Activated naive CD4-positive, alpha-beta T cell treated with anti-CD3 and anti-CD28 coated beads for 36 hours (primary cell): ENCODE measurements at regions not wholly inside any gene's neighbourhood (a gene's known extent, or its start where the extent isn't known, plus 50 kb on each side); places are given as distances from the start of the nearest gene placed in this dataset.

Experiments
- CTCF ChIA-PET: fragments of 350-600 bp; sonication (Branson Sonifier 250); formaldehyde crosslinking; loops from one replicate; lab custom pipeline; 2021; ENCODE audit warnings: antibody characterized with exemption; lab: Charles Lee
- DNase-seq: peaks from one replicate; pipeline ENCODE4 v3.0.0-alpha.2; 2020
- H3K27ac Mint-ChIP-seq: one replicate; pipeline ENCODE4 v1.8.0; 2021; ENCODE audit warnings: mild to moderate bottlenecking, mixed read lengths
- H3K27me3 Mint-ChIP-seq: one replicate; pipeline ENCODE4 v1.8.0; 2021; ENCODE audit warnings: low read depth, mixed read lengths
- H3K36me3 Mint-ChIP-seq: one replicate; pipeline ENCODE4 v1.8.0; 2021; ENCODE audit warnings: low read depth, mixed read lengths
- H3K4me1 Mint-ChIP-seq: one replicate; pipeline ENCODE4 v1.8.0; 2021; ENCODE audit warnings: low read depth, mixed read lengths
- H3K4me3 Mint-ChIP-seq: one replicate; pipeline ENCODE4 v1.8.0; 2021; ENCODE audit warnings: mild to moderate bottlenecking, moderate library complexity, mixed read lengths
- H3K9me3 Mint-ChIP-seq: one replicate; pipeline ENCODE4 v1.8.0; 2021; ENCODE audit warnings: mixed read lengths
- intact Hi-C: fragments of 100-400 bp; cut with micrococcal nuclease; formaldehyde crosslinking; loops from one replicate; pipeline ENCODE4 v1.15.1; 2023

GRCh38 chr9:126081746-126082145, 244.9 kb upstream of the MVB12B start:
- H3K27me3 Mint-ChIP-seq, result peaks cover 5% of the 10 kb centered on the region
- peaks cover 11% of the 10 kb centered on the region for H3K4me1 Mint-ChIP-seq

DNA sequence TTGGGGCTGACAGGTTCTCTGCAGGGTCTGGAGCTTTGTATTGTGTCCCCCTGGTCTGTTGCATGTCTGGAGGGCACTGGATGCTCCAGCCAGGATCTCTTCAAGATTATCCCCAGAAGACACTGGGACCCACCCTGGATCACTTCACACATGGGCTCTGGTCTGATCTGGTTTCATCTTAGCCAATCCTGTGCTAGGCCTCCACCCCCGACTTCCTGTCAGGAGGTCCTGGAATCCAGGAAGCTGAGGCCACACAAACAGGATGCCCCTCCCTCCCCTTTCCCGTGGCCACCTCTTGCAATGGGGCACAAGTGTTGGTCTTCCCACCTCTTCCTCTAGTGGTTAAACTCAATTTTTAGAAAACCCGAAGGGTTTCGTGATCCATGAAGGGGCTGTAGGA, 242.6 kb upstream of the MVB12B start:
- intact Hi-C loops, result no loop called here
- CTCF ChIA-PET, result no interaction called here
- H3K36me3 Mint-ChIP-seq, result no peaks in the 10 kb centered on the region
- no peak for DNase-seq
- H3K4me1 Mint-ChIP-seq, result peaks cover 11% of the 10 kb centered on the region
- no peaks in the 10 kb centered on the region for H3K9me3 Mint-ChIP-seq
- H3K27ac Mint-ChIP-seq, result no peak overlapping the region
- H3K27me3 Mint-ChIP-seq, result peaks cover 5% of the 10 kb centered on the region
- H3K4me3 Mint-ChIP-seq, result no peak overlapping the region

More at GRCh38 chr9:126081746-126082145, 244.9 kb upstream of the MVB12B start:
- no peak for DNase-seq
- CTCF ChIA-PET, result no interaction called here
- Mint-ChIP-seq H3K36me3 (no peaks in the 10 kb centered on the region), H3K4me3 (no peak overlapping the region), H3K27ac (no peak overlapping the region), H3K9me3 (no peaks in the 10 kb centered on the region)
- intact Hi-C loops, result no loop called here

DNA sequence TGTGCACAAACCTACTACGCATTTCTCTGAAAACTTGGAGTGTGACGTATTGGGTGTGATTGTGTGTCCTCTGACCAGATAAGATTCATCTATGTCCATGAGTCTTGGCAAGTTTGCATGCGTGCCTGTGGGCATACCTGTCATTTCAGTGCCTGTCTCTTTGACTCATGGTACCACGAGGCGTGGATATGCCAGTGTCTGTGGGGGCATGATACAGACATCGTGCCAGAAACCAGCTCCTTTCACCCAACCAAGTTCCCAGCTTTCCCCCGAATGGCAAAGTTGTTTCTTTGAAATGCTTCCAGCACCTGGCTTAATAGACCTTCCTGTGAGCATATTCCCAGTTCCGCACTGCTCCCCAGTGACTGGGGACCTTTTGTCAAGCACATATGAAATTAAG, 241.9 kb upstream of the MVB12B start:
- Mint-ChIP-seq H3K36me3 (no peaks in the 10 kb centered on the region), H3K27ac (no peak overlapping the region), H3K9me3 (no peaks in the 10 kb centered on the region), H3K4me3 (no peak overlapping the region), H3K4me1 (peaks cover 11% of the 10 kb centered on the region), H3K27me3 (peaks cover 5% of the 10 kb centered on the region)
- no peak for DNase-seq
- CTCF ChIA-PET, result interaction anchor here (1.0 kb wide), 1 partner anchor 314 kb away, joined by 4 read pairs; no protein-coding TSS in a partner anchor
- intact Hi-C loops, result no loop called here

DNA sequence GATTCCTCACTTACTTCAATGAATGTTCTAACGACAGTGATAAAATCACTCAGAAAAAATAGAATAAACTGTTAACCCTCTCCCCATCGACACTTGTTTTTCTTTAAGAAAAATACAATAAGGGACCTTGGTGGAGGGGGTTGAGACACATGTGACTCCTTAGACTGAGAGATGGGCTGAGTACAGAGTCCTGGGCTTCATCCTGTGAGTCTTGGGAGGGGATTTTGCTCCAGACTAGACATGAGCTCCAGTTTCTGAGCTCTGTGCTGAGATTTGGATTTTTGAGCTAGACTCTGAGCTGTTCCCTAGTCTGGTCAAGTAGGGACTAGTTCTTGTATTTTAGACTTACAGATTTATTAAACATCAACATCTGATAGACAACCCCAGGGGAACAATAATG, 241.5 kb upstream of the MVB12B start:
- Mint-ChIP-seq H3K4me1 (peaks cover 11% of the 10 kb centered on the region), H3K36me3 (no peaks in the 10 kb centered on the region), H3K4me3 (no peak overlapping the region), H3K9me3 (no peaks in the 10 kb centered on the region), H3K27me3 (peaks cover 5% of the 10 kb centered on the region), H3K27ac (no peak overlapping the region)
- CTCF ChIA-PET, result interaction anchor here (1.0 kb wide), 1 partner anchor 314 kb away, joined by 4 read pairs; no protein-coding TSS in a partner anchor
- no peak for DNase-seq
- intact Hi-C loops, result no loop called here

DNA sequence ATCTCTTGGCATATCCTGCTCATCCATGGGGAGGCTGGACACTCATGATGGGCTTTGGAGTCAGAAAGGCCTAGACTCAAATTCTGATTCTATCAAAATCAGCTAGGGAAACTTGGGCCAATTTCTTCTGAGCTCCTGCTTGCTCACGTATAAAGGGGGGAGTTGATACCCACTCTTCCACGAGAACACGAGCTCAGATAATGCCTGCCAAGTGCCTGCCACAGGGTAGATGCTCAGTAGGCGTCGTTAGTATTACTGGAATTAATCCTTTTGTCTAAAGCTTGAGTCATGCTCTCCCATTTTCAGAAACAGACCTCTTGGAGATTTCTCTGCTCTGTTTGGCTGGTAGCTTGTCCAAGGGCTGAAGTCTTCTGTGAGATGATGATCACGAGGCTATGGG, 238.3 kb upstream of the MVB12B start:
- CTCF ChIA-PET, result no interaction called here
- peaks cover 5% of the 10 kb centered on the region for H3K27me3 Mint-ChIP-seq
- no peak overlapping the region for H3K27ac Mint-ChIP-seq
- peaks cover 10% of the 10 kb centered on the region for H3K4me1 Mint-ChIP-seq
- H3K36me3 Mint-ChIP-seq, result no peaks in the 10 kb centered on the region
- DNase-seq, result no peak
- H3K4me3 Mint-ChIP-seq, result no peak overlapping the region
- H3K9me3 Mint-ChIP-seq, result no peaks in the 10 kb centered on the region
- intact Hi-C loops, result no loop called here

GRCh38 chr9:126089789-126090188, 236.8 kb upstream of the MVB12B start:
- H3K27me3 Mint-ChIP-seq, result no peaks in the 10 kb centered on the region
- H3K4me1 Mint-ChIP-seq, result no peaks in the 10 kb centered on the region
- CTCF ChIA-PET, result no interaction called here
- no peaks in the 10 kb centered on the region for H3K36me3 Mint-ChIP-seq
- DNase-seq, result no peak
- H3K9me3 Mint-ChIP-seq, result no peaks in the 10 kb centered on the region
- intact Hi-C loops, result no loop called here
- no peak overlapping the region for H3K27ac Mint-ChIP-seq
- H3K4me3 Mint-ChIP-seq, result no peak overlapping the region

DNA sequence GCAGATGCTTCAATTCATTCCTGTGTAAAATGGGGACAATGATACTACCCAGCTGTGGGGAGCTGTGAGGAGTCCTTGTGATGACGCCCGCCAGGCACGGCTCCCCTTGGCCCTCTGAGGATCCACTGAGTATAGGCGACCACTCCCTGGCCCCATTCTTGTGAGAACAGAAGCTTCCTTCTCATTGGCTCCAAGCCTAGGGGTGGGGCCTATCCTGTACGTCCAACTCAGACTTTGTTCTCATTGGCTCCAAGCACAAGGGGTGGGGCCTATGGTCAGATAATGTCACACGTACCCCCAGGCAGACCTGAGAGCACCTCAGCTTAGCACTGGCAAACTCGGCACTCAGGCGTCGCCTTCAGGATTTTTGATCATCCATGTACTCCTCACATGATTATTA, 232.9 kb upstream of the MVB12B start:
- no peaks in the 10 kb centered on the region for H3K9me3 Mint-ChIP-seq
- H3K36me3 Mint-ChIP-seq, result no peaks in the 10 kb centered on the region
- peaks cover 3% of the 10 kb centered on the region for H3K27me3 Mint-ChIP-seq
- no peak for DNase-seq
- H3K27ac Mint-ChIP-seq, result no peak overlapping the region
- intact Hi-C loops, result no loop called here
- CTCF ChIA-PET, result no interaction called here
- no peak overlapping the region for H3K4me3 Mint-ChIP-seq
- no peaks in the 10 kb centered on the region for H3K4me1 Mint-ChIP-seq

GRCh38 chr9:126095546-126096190, 231.0 kb upstream of the MVB12B start:
- Mint-ChIP-seq H3K27me3 (peaks cover 3% of the 10 kb centered on the region), H3K4me1 (no peaks in the 10 kb centered on the region), H3K36me3 (no peaks in the 10 kb centered on the region), H3K9me3 (no peaks in the 10 kb centered on the region), H3K4me3 (no peak overlapping the region), H3K27ac (no peak overlapping the region)
- intact Hi-C loops, result no loop called here
- no peak for DNase-seq
- CTCF ChIA-PET, result no interaction called here

- Mint-ChIP-seq H3K36me3 (no peaks in the 10 kb centered on the region), H3K27ac (no peak overlapping the region), H3K9me3 (no peaks in the 10 kb centered on the region), H3K4me1 (no peaks in the 10 kb centered on the region), H3K4me3 (no peak overlapping the region), H3K27me3 (peaks cover 3% of the 10 kb centered on the region)
- CTCF ChIA-PET, result no interaction called here
- no peak for DNase-seq
- intact Hi-C loops, result no loop called here
Observed at GRCh38 chr9:126096340-126096739, 230.3 kb upstream of the MVB12B start.

DNA sequence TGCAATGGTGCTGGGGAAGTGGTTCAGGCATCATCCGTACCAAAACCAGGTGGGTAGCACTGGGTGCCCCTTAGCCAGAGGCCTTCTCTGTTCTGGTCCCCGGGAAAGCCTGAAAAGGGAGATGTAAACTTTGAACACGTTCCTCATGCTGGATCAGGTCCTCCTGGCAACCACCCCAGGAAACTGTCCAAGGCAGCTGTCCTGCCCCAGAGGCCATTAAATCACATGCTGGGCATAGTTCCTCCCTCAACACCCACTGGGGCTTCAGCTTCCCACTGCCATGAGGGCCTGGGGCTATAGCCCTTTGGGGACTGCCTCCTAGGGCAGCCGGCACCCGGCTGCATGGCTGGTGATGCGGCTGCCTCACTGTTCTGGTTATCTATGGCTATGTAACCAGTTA, 228.9 kb upstream of the MVB12B start:
- Mint-ChIP-seq H3K9me3 (no peaks in the 10 kb centered on the region), H3K36me3 (no peaks in the 10 kb centered on the region), H3K4me3 (no peak overlapping the region), H3K27me3 (peaks cover 3% of the 10 kb centered on the region), H3K27ac (no peak overlapping the region), H3K4me1 (no peaks in the 10 kb centered on the region)
- CTCF ChIA-PET, result interaction anchor here (0.7 kb wide), 1 partner anchor 690 kb away, joined by 3 read pairs; no protein-coding TSS in a partner anchor
- DNase-seq, result no peak
- intact Hi-C loops, result no loop called here

GRCh38 chr9:126106404-126106803, 220.2 kb upstream of the MVB12B start:
- Mint-ChIP-seq H3K4me3 (no peak overlapping the region), H3K9me3 (no peaks in the 10 kb centered on the region), H3K4me1 (no peaks in the 10 kb centered on the region), H3K27me3 (peaks cover 11% of the 10 kb centered on the region), H3K27ac (no peak overlapping the region), H3K36me3 (no peaks in the 10 kb centered on the region)
- intact Hi-C loops, result no loop called here
- DNase-seq, result no peak
- CTCF ChIA-PET, result no interaction called here

DNA sequence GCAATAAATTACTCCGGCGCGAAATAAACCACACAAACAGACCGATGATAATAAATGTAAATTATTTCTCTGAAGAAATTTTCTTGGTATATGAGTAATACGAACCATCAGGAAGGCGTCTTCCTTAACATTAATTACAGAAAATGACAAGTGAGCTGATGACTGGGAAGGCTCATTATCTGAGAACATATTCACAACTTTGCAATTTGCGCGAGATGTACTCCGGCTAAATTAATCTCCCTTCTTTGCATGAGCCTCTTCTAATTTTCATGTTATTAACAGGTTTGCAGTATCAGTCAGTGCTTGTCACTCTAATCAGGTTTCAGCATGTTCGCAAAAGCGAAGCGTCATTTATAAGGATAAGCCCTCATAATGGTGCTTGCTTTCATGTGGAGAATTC, 218.9 kb upstream of the MVB12B start:
- CTCF ChIA-PET, result no interaction called here
- intact Hi-C loops, result no loop called here
- Mint-ChIP-seq H3K27me3 (peaks cover 11% of the 10 kb centered on the region), H3K27ac (no peak overlapping the region), H3K36me3 (no peaks in the 10 kb centered on the region), H3K9me3 (no peaks in the 10 kb centered on the region), H3K4me1 (no peaks in the 10 kb centered on the region), H3K4me3 (no peak overlapping the region)
- DNase-seq, result no peak

GRCh38 chr9:126108240-126108639, 218.4 kb upstream of the MVB12B start:
- Mint-ChIP-seq H3K9me3 (no peaks in the 10 kb centered on the region), H3K27ac (no peak overlapping the region), H3K4me3 (no peak overlapping the region), H3K36me3 (no peaks in the 10 kb centered on the region), H3K27me3 (peaks cover 6% of the 10 kb centered on the region), H3K4me1 (no peaks in the 10 kb centered on the region)
- intact Hi-C loops, result no loop called here
- CTCF ChIA-PET, result no interaction called here
- no peak for DNase-seq
